Smooth muscle cell (in vitro differentiated cells): ENCODE measurements at regions not wholly inside any gene's neighbourhood (a gene's known extent, or its start where the extent isn't known, plus 50 kb on each side); places are given as distances from the start of the nearest gene placed in this dataset.

Source experiments
- DNase-seq: peaks from one replicate; lab custom pipeline; 2025; ENCODE audit not compliant: unreplicated experiment; lab: John Stamatoyannopoulos, UW
- H2AFZ ChIP-seq: fragments of 200-600 bp; sonication (generic); 2 replicates; pipeline ENCODE4 v1.6.0; 2016; ENCODE audit warnings: antibody characterized with exemption, low read depth, mild to moderate bottlenecking
- H3F3A ChIP-seq: fragments of 200-600 bp; sonication (generic); 2 replicates; pipeline ENCODE4 v1.6.0; 2017; ENCODE audit warnings: antibody characterized with exemption, low read depth
- H3K27ac ChIP-seq: fragments of 200-600 bp; sonication (generic); 2 replicates; pipeline ENCODE4 v1.5.1; 2016; ENCODE audit warnings: low read depth, mild to moderate bottlenecking
- H3K27me3 ChIP-seq: fragments of 200-600 bp; sonication (generic); 2 replicates; pipeline ENCODE4 v1.6.1; 2016; ENCODE audit warnings: low read depth, mild to moderate bottlenecking
- H3K36me3 ChIP-seq: fragments of 200-600 bp; sonication (generic); 2 replicates; pipeline ENCODE4 v1.5.1; 2016; ENCODE audit warnings: low read depth
- H3K4me1 ChIP-seq: fragments of 200-600 bp; sonication (generic); 2 replicates; pipeline ENCODE4 v1.5.1; 2016; ENCODE audit warnings: low read depth
- H3K4me2 ChIP-seq: fragments of 200-600 bp; sonication (generic); 2 replicates; pipeline ENCODE4 v1.6.0; 2016; ENCODE audit warnings: mild to moderate bottlenecking
- H3K4me3 ChIP-seq: fragments of 200-600 bp; sonication (generic); 2 replicates; pipeline ENCODE4 v1.5.1; 2016; ENCODE audit warnings: mild to moderate bottlenecking
- H3K79me2 ChIP-seq: fragments of 200-600 bp; sonication (generic); 2 replicates; pipeline ENCODE4 v1.6.0; 2016; ENCODE audit warnings: low read depth, mild to moderate bottlenecking
- H3K9ac ChIP-seq: fragments of 200-600 bp; sonication (generic); 2 replicates; pipeline ENCODE4 v1.6.0; 2016; ENCODE audit warnings: low read depth
- H3K9me3 ChIP-seq: fragments of 200-600 bp; sonication (generic); replicated peaks from 2 replicates; pipeline ENCODE4 v1.5.1; 2016; ENCODE audit warnings: low read depth
- H4K20me1 ChIP-seq: fragments of 200-600 bp; sonication (generic); 2 replicates; pipeline ENCODE4 v1.6.0; 2016; ENCODE audit warnings: low read depth
- CTCF ChIP-seq: fragments of 200-600 bp; sonication (generic); IDR thresholded peaks from 2 replicates; pipeline ENCODE4 v1.5.1; 2017; ENCODE audit warnings: borderline replicate concordance, mild to moderate bottlenecking, antibody characterized with exemption; ENCODE audit not compliant: insufficient read depth, poor library complexity, severe bottlenecking
- WGBS: methylation state at CpG from one replicate; pipeline ENCODE4 v1.1.7; 2016; ENCODE audit warnings: low lambda C conversion rate; 5-methylcytosine and 5-hydroxymethylcytosine counted together

GRCh38 chr15:93829115-93829870 is 402.1 kb upstream of the MCTP2 start:
- peak overlapping the region; percentile 87 for H3K27ac ChIP-seq
- DNase-seq: peak; percentile 11

DNA sequence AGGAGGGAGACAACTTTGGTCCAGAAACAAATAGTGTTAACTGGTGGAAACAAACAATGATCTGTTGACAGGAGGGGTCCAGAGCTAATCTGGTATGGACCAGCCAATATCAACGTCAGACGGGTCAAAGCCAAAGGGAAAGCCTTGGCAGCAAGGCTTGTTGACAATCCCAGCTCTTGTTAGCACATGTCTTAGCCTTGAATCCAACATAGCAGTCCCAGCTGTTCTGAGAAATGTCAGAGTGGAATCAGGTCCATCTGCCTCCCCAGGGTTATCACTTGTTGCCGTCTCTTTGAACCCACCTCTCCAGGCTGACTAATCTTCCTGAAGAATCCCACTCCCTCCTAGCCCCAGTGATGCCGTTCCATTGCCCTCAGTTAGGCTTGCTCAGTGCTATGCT is 404.6 kb upstream of the MCTP2 start:
- Histone ChIP-seq H2AFZ (no peak overlapping the region), H3K4me2 (no peak overlapping the region), H3K36me3 (no peaks in the 10 kb centered on the region), H3K4me3 (no peak overlapping the region), H3K79me2 (no peaks in the 10 kb centered on the region), H3K27ac (no peak overlapping the region), H4K20me1 (no peaks in the 10 kb centered on the region), H3K27me3 (peaks cover 5% of the 10 kb centered on the region), H3K9ac (no peak overlapping the region), H3K4me1 (peaks cover 12% of the 10 kb centered on the region), H3F3A (peaks cover 13% of the 10 kb centered on the region), H3K9me3 (no peaks in the 10 kb centered on the region)
- no peak for DNase-seq
- TF ChIP-seq CTCF: no peak
- WGBS: 54% methylated on average over 4 of the region's 4 CpGs

More at GRCh38 chr15:93829115-93829870, 402.1 kb upstream of the MCTP2 start:
- Histone ChIP-seq H2AFZ (no peak overlapping the region), H3K27me3 (no peaks in the 10 kb centered on the region), H3F3A (peaks cover 13% of the 10 kb centered on the region), H4K20me1 (no peaks in the 10 kb centered on the region), H3K36me3 (no peaks in the 10 kb centered on the region), H3K79me2 (no peaks in the 10 kb centered on the region), H3K4me3 (no peak overlapping the region), H3K4me2 (peak overlapping the region; percentile 47), H3K4me1 (peaks cover 12% of the 10 kb centered on the region), H3K9me3 (no peaks in the 10 kb centered on the region), H3K9ac (peak overlapping the region; percentile 42)
- 53% methylated on average over 10 of the region's 10 CpGs for WGBS
- TF ChIP-seq CTCF: no peak

GRCh38 chr15:93826293-93826692 is 405.1 kb upstream of the MCTP2 start:
- H3K9me3 ChIP-seq: no peaks in the 10 kb centered on the region
- H3K79me2 ChIP-seq: no peaks in the 10 kb centered on the region
- no peak overlapping the region for H3K4me2 ChIP-seq
- H3K9ac ChIP-seq: no peak overlapping the region
- no peaks in the 10 kb centered on the region for H4K20me1 ChIP-seq
- TF ChIP-seq CTCF: no peak
- no peak overlapping the region for H3K4me3 ChIP-seq
- peaks cover 5% of the 10 kb centered on the region for H3K27me3 ChIP-seq
- no peak for DNase-seq
- 84% methylated on average over 3 of the region's 3 CpGs for WGBS
- no peaks in the 10 kb centered on the region for H3K36me3 ChIP-seq
- peaks cover 11% of the 10 kb centered on the region for H3K4me1 ChIP-seq
- no peak overlapping the region for H2AFZ ChIP-seq
- H3F3A ChIP-seq: peaks cover 12% of the 10 kb centered on the region
- no peak overlapping the region for H3K27ac ChIP-seq

DNA sequence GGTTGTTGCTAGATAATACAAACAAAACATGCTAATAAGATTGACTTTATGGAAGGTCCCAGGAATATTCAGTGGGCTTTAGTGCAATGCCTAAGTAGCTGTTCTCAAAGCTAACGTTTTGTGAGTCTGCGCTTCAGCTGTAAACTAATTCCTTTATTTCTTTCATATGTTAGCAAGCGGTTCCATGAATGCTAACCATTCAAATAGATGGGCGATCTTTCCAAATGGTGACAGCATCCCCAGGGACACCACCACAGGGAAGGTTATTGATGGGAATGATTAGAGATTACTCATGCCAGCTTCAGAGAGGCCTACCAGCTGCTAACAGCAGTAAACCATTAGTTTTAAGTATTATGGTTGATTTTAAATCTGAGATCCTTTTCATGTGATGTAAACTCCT is 405.7 kb upstream of the MCTP2 start:
- H3K4me1 ChIP-seq: peaks cover 5% of the 10 kb centered on the region
- peaks cover 11% of the 10 kb centered on the region for H3K27me3 ChIP-seq
- no peak overlapping the region for H3K27ac ChIP-seq
- H3K36me3 ChIP-seq: no peaks in the 10 kb centered on the region
- DNase-seq: no peak
- H2AFZ ChIP-seq: no peak overlapping the region
- 49% methylated on average over 4 of the region's 4 CpGs for WGBS
- no peaks in the 10 kb centered on the region for H4K20me1 ChIP-seq
- TF ChIP-seq CTCF: no peak
- no peak overlapping the region for H3K9ac ChIP-seq
- H3K79me2 ChIP-seq: no peaks in the 10 kb centered on the region
- no peak overlapping the region for H3K4me2 ChIP-seq
- peaks cover 6% of the 10 kb centered on the region for H3F3A ChIP-seq
- H3K9me3 ChIP-seq: no peaks in the 10 kb centered on the region
- H3K4me3 ChIP-seq: no peak overlapping the region
